Middle frontal gyrus (tissue), 1 donor: ENCODE measurements at regions not wholly inside any gene's neighbourhood (a gene's known extent, or its start where the extent isn't known, plus 50 kb on each side); places are given as distances from the start of the nearest gene placed in this dataset.

Experiments
- DNase-seq: peaks from one replicate; pipeline ENCODE4 v3.0.0-alpha.2; 2015; ENCODE audit warnings: low spot score; ENCODE audit errors: extremely low spot score

GRCh38 chr2:120828829-120829632 is 93.4 kb downstream of the GLI2 start:
- DNase-seq: no peak

- no peak for DNase-seq
Measured at GRCh38 chr2:120829633-120830025, 94.0 kb downstream of the GLI2 start.

- no peak for DNase-seq
Measured at GRCh38 chr2:120830096-120830830, 94.6 kb downstream of the GLI2 start.

GRCh38 chr2:120831086-120831485 is 95.4 kb downstream of the GLI2 start:
- no peak for DNase-seq

GRCh38 chr2:120831891-120832290 is 96.2 kb downstream of the GLI2 start:
- no peak for DNase-seq

- no peak for DNase-seq
Measured at GRCh38 chr2:120832296-120833070, 96.8 kb downstream of the GLI2 start.

- no peak for DNase-seq
Measured at GRCh38 chr2:120833127-120833675, 97.5 kb downstream of the GLI2 start.

- no peak for DNase-seq
Measured at GRCh38 chr2:120834206-120834605, 98.5 kb downstream of the GLI2 start.

GRCh38 chr2:120836281-120836680 is 100.6 kb downstream of the GLI2 start:
- DNase-seq: no peak

GRCh38 chr2:120840795-120841487 is 105.3 kb downstream of the GLI2 start:
- DNase-seq: no peak

GRCh38 chr2:120842456-120843439 is 107.1 kb downstream of the GLI2 start:
- DNase-seq: no peak

GRCh38 chr2:120844070-120844738 is 108.5 kb downstream of the GLI2 start:
- no peak for DNase-seq

- DNase-seq: no peak
Measured at GRCh38 chr2:120845277-120845676, 109.6 kb downstream of the GLI2 start.

- no peak for DNase-seq
Measured at GRCh38 chr2:120846406-120847095, 110.9 kb downstream of the GLI2 start.

- DNase-seq: no peak
Measured at GRCh38 chr2:120847700-120848321, 112.1 kb downstream of the GLI2 start.

GRCh38 chr2:120849278-120849677 is 113.6 kb downstream of the GLI2 start:
- DNase-seq: no peak

GRCh38 chr2:120850551-120850950 is 114.9 kb downstream of the GLI2 start:
- DNase-seq: no peak

GRCh38 chr2:120851116-120851773 is 115.6 kb downstream of the GLI2 start:
- no peak for DNase-seq
